ENCODE measurements at regions not wholly inside any gene's neighbourhood (a gene's known extent, or its start where the extent isn't known, plus 50 kb on each side); places are given as distances from the start of the nearest gene placed in this dataset.

GRCh38 chrX:10884246-10884645 is 226.9 kb upstream of the HCCS start (continued):
- TF ChIP-seq RFX5 (IDR thresholded peaks at IDR 0.05; ENCODE audit: borderline replicate concordance, low read depth, low read length) = no peak
- TF ChIP-seq GABPA (IDR thresholded peaks at IDR 0.05; ENCODE audit: borderline replicate concordance, insufficient read depth, low read length) = no peak
- no peak for TF ChIP-seq BACH1 (IDR thresholded peaks at IDR 0.05; ENCODE audit: low read length)
- no peak for TF ChIP-seq SP1 (IDR thresholded peaks at IDR 0.05; ENCODE audit: low read depth, low read length)
